ENCODE measurements at regions not wholly inside any gene's neighbourhood (a gene's known extent, or its start where the extent isn't known, plus 50 kb on each side); places are given as distances from the start of the nearest gene placed in this dataset.
"Not testable (repeated sequence)": the region's sequence is repeated elsewhere in the genome, so short reads cannot be mapped to it uniquely, and the experiment has no call there.

DNA sequence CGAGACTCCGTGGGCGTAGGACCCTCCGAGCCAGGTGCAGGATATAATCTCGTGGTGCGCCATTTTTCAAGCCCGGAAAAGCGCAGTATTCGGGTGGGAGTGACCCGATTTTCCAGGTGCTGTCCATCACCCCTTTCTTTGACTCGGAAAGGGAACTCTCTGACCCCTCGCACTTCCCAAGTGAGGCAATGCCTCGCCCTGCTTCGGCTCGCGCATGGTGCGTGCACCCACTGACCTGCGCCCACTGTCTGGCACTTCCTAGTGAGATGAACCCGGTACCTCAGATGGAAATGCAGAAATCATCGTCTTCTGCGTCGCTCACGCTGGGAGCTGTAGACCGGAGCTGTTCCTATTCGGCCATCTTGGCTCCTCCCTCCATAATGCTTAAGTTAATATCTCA lies 876.9 kb upstream of the API5 start:
- TF ChIP-seq, protein P1, sequence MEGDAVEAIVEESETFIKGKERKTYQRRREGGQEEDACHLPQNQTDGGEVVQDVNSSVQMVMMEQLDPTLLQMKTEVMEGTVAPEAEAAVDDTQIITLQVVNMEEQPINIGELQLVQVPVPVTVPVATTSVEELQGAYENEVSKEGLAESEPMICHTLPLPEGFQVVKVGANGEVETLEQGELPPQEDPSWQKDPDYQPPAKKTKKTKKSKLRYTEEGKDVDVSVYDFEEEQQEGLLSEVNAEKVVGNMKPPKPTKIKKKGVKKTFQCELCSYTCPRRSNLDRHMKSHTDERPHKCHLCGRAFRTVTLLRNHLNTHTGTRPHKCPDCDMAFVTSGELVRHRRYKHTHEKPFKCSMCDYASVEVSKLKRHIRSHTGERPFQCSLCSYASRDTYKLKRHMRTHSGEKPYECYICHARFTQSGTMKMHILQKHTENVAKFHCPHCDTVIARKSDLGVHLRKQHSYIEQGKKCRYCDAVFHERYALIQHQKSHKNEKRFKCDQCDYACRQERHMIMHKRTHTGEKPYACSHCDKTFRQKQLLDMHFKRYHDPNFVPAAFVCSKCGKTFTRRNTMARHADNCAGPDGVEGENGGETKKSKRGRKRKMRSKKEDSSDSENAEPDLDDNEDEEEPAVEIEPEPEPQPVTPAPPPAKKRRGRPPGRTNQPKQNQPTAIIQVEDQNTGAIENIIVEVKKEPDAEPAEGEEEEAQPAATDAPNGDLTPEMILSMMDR (IDR thresholded peaks at IDR 0.05 in 4 of 5, conservative IDR thresholded peaks at IDR 0.05 in 1 of 5) = not testable (repeated sequence)
- TF ChIP-seq POLR2A (IDR thresholded peaks at IDR 0.05) = not testable (repeated sequence)
